SIG-M5 (cell line): ENCODE measurements at regions not wholly inside any gene's neighbourhood (a gene's known extent, or its start where the extent isn't known, plus 50 kb on each side); places are given as distances from the start of the nearest gene placed in this dataset.

Experiments
- DNase-seq: peaks from one replicate; lab custom pipeline; 2025; lab: John Stamatoyannopoulos, UW

DNA sequence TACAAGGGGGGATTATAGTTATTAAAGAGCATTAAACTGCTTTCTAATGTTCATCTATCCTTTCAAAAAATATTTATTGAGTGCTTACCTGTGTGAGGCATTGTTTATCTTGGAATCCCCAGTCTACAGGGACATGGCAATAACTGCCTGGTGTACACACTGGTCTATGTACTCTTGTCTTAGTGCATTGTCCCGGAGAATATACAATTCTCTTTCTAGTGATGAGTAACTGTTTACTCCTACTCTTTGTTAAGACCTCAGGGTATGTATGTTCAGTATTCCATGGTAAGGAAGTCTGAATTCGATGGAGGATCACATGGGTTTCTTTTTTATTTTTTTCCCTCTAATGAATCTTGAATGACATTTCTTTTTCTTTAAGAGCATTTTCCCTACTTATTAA is 772.4 kb upstream of the NR2F2 start:
- no peak for DNase-seq

DNA sequence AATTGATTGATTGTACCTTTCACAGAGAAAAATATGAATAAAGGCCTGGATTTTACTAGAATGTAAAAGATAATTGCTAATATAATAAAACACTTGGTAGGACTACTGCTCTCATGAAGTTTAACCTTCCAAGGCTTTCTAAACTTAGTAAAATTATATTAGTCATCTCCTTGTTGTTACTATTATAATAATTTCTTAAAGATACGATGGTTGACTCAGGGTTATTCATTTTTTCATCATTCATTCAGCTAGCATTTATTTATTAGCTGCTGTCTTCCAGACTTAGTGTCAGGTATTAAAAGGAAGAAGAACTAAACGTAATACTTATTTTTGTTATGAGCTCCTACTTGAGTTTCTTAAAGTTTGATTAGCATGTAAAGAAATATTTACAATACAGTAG is 771.6 kb upstream of the NR2F2 start:
- DNase-seq, result no peak

DNA sequence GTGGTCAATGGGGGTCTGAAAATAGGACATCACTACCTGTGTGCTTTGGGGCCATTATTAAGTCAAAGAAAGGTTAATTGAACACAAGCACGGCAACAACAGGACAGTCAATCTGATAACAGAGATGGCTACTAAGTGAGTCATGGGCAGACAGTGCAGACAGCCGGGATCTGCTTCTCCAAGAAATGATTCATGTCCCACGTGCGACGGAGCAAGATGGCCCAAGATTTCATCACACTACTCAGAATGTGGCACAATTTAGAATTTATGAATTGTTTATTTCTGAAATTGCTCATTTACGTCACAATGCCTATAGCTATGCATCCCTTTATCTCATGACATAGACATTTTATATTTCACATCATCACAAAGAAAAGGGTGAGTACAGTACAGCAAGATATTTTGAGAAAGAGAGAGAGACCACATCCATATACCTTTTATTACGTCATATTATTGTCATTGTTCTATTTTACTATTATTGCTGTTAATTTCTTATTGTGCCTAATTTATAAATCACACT is 770.6 kb upstream of the NR2F2 start:
- no peak for DNase-seq

DNA sequence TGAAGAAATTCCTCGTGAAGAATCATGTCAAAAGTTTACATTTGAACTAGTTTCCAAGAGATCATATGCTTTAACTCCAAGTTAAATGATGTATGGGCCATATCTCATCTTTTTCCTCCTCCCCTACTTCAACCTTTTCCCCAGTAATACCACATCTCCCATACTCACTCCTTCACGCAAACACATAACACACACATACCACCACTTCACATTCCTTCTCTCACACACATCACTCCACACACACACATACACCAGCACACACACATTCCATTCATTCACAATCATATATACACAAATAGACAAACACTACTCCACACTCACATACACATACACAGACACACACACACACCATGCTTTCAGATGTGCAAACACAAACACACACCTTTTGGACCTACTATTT is 769.0 kb upstream of the NR2F2 start:
- no peak for DNase-seq

DNA sequence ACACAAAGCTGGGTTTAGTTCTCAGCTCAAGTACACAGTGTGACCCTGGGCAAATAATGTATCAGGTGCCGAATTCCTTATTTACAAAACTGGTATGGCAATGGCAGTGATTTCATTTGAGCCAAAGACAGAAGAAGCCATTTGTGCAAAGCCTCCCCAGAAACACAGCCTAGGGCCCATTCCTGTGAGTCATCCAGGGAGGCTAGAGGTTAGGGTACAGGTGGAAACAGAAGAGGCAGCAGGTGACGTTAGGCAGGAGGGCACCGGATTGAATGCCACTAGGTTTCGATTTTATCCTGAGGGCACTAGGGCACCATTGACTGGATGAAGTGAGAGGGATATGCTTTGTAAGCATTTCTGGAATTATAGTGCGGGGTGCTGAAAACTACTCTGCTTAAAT is 766.9 kb upstream of the NR2F2 start:
- DNase-seq, result no peak

DNA sequence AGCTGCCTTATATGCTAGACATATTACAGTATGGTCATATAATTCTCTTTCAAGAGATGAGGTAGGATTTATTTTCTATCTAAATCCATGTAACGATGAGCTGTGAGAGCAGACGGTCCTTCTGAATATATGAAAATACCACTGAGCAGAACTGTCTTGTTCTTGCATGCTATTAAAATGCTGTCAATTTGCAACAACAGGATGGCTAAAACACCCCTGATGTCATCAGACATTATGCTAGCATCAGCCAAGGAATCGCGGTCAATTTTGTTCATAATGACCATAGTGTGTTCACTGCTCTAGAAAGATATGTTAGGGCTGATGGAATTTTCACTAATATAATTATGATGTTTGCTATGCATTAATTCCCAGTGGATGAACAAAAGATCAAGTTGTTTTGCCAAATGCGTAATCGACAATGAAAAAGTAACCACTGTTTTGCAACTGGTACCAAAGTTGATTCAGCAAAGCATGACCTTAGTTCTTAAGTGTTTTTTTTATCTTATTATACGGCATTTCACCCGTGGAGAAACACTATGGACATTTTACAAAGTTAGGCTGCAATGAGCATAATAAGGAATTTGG is 765.4 kb upstream of the NR2F2 start:
- no peak for DNase-seq

DNA sequence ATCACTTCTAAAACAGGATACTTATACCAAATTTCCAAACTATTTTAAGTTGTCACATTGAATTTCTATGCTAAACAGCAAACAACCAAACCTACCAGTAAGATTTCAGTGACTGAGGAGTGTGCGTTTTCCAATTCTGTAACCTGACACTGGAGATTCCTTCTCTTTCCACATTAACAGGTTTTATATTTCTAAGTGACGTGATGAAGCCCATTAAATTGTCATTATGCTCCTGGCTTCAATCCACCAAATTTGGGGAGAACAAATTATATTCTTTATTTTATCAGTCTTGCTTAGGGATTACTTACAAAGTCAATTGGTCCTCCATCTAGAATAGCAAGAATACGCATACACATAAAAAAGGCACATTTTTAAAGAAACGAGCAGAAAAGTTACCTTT is 764.8 kb upstream of the NR2F2 start:
- DNase-seq, result no peak

DNA sequence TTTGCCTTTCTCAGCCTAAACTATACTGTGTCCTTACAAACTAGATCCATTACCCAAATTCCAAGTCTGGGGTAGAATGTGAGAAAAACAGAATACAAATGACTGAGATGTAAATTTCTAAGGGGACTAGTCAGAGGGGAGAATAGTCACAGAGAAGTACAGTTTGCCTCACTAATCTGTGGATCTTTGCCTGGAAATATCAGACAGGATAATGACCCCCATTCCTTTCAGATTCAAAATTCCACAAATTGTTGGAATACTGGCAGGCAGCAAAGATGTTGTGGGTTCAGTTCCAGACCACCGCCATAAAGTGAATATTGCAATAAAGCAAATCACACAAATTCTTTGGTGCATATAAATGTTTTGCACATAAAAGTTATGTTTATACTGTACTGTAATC is 762.8 kb upstream of the NR2F2 start:
- no peak for DNase-seq

DNA sequence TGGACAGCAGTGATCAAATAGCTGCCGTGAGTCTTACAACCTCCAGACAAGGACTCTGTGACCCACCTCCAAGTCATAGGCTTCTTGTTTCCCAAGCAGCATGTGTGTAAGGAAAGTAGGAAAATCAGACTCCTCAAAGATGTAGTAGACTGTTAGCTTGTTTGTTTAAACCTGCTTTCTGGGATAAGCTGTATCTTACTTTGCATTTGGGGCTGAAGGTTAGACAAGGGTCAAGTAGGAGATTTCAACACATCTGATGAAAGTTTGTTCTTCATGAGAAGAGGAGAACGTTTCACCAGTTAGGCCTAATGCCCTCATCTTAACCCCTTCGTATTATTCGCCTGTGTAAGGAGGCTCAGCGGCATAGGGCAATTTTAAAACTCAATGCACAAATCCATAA is 756.4 kb upstream of the NR2F2 start:
- DNase-seq, result no peak

DNA sequence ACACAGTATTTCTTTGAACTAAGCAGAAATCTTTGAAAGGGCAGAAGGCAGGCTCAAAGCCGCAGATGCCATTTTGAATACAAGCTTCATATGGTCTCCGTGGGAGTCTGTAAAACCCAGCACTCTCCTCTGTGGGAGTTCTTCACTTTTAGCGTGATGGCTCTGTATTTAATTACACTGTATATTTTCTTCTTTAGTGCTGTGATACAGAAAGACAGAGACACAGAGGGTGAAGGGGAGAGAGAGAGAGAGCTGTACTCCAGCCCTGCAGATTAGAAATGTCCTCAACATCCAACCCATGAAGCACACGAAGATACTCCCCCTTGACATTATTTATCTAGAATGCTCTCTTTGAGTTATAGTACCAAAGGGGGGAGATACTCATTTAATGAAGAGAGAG is 752.6 kb upstream of the NR2F2 start:
- DNase-seq, result no peak

DNA sequence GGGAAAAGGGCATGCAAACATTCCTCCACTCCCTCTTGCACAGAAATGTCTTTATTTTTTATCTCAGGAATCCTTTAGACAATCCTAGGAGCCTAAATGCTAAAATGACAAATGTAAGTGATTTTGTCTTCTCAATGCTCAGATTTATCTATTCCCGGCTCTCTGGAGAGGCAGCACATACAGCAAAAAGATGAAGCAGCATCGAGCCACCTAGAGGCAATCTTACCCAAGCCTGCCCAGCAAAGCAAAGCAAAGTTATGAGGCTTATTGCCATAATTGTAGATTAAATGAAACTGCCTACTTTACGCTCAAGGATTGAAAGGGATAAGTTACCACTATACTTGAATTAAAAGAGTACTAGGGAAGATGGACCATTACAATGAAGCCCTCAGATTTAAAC is 750.4 kb upstream of the NR2F2 start:
- DNase-seq, result no peak

DNA sequence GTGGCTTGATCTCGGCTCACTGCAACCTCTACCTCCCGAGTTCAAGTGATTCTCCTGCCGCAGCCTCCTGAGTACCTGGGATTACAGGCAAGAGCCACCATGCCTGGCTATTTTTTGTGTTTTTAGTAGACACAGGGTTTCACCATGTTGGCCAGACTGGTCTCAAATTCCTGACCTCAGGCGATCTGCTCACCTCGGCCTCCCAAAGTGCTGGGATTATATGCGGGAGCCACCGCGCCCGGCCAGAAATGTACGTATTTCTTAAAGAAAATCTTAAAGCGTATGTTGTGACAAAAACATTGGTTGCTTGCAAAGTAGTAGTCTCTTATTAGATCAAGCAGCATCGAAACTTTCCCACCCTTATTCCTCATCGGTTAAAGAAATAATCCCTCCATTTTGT is 748.9 kb upstream of the NR2F2 start:
- DNase-seq, result no peak

DNA sequence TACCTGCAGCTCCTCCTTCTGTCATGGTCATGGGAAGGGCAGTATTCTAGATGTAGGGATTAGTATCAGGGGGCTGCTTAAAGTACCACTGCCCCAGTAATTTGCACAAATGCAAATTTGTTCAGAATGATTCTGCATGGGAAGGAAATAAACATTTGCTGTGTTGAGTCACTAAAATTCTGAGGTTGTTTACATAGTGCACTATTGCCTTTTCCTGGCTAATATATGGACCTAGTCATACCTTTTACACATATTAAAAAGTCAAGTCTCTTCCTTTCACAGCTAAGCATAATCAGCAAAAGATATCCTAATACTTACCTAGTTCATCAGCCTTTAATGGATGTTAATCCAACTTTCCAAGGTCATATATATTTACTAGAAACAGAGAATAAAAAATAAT is 746.4 kb upstream of the NR2F2 start:
- DNase-seq, result no peak

DNA sequence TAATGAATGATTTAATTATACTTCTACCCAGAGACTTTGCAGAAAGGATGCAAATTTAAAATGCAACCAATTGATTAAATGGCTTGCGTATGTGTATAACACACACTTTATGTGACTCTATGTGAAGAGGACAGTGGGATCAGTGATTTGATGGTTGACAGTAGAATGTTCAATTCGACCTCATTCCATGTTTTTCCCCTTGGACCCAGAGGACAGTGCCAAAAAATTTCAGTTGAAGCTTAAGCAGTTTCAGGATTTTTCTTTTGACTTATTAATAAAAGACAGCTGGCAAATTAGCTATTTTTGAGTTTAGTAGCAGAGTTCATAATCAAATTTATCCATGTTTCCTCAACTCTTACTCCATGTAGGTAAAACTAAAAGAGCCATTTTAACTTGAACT is 742.4 kb upstream of the NR2F2 start:
- DNase-seq, result no peak

DNA sequence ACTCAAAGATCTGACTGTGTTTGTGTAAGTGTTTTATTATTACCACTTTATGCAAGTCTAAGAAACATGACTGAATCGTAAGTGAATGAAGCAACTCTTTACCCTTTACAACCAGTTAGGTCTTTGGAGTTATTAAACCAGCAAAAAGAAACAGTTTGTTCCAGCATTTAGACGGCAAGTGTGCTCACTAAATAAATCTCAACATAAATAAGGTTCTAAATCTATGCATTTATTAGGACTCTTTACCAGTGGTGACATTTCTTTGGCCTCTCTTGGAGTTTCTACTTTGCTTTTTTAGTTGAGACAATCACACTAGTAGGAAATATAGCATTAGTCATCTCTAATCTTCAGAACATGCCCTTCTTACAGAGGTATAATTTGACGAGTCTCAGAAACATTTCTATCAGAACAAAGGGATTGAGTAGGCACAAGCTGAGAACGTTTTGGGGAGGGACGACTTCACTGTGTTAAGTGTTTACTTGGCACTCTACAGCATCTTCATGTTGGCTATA is 739.9 kb upstream of the NR2F2 start:
- no peak for DNase-seq

DNA sequence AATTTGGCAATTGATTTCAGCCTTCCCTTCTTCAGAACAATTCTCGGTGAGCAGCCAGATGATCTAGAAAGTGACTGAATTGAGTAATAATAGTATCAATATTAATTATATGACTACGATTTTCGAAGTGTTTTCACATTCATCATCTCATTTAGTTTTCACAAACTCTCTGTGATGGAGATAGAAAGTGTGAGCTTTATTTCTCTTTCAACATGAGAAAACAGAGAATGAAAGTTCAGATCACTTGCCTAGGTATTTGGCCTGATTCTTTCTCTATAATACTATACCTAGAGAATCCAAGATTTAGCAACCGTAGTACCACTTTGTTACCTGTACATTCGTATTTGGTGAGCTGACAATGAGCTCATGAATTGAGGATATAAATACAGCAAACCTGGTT is 739.2 kb upstream of the NR2F2 start:
- no peak for DNase-seq

DNA sequence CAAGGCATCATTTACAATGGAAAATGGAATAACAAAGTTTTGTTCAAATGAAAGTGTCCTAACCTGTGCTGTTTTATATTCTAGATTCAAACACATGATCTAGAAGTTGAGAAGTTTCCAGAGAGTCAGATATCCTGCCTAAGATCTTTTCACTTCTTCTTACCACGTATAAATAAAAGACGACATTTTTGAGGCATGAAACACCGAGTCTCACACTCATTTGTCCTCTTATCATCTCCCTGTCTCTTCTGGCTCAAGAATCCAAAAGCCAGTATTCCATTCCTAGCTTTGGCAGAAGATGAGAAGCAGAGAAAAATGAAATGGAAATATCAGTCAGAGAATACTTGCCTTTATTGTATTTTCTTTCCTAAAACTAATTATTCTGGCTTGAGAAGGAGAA is 738.6 kb upstream of the NR2F2 start:
- DNase-seq, result no peak

DNA sequence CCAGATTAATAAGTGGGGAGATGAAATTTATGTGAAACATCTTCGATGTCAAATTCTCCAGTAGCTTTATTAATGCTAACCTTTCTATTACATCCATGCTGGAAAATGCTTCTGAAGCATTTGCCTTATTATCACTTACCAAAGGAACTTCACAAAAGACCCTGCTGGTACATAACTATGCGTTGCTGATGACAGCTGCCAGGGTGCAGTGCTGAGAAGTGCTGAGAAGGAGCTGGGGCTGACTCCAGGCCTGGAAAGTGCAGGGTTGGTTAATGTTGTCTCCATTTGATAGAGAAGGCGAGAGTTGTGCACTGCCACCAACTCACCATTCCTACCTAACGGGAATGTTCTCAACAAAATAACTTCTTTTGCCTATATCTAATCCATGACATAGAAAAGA is 736.0 kb upstream of the NR2F2 start:
- no peak for DNase-seq

DNA sequence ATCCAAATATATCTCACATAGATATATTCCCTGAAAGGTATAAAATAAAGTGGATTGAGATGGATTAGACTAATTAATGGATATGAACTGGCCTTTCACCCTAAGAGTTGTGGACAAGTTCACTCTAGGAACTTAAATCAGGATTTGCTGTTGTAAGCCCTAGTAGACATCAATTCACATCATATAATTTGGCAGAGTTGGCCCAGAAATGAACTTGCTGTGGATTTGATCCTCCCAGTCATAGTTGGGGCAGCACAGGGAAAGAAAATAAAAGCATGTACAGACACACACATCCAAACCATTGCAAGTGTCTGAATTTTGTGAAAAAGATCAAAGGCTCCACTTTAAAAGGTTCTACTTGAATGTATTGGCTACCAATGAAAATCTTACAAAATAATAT is 734.7 kb upstream of the NR2F2 start:
- no peak for DNase-seq

DNA sequence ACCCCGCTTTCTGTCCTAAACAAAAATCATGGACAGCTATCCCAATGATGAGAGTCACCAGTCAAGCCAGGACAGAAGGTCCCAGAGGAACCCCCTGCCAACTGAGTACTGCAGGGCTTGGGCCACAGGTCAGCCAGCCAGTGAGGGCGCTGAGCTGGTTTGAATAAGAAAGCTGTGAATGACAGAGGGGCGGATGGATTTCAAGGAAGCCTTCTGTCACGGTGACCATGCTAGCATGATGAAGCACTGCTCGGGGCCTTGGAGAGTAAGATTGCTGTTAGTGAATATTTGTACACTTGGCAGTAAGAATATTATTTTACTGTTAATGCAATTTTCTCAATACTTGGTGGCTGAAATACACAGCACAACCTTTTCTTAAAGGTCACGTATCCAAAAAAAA is 734.0 kb upstream of the NR2F2 start:
- no peak for DNase-seq

DNA sequence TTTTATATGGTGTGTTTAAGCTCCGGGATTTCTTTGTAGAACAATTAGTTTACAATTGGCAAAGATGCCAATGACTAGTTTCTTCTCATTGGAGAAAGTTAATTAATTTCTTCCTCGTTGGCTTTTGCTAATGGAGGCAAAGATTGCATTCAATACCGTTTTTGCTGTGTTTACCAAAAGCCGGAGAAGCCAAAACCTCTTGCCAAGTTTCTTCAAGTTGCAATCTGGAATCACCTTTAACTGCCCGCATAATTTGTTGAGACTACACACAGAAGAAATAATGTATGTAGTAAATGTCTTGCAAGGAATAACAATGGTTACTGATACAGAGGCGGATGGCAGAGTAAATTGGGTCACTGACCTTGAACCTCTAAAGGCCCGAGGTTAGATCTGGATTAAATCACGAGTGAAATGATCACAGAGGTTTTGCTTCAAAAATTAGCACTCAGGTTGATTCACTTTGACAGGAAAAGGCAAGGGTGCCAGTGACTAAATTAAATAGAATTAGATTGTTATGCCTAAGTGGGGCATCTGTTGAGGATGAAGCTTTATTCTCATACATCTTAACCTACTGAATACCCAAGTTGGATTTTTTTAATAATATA is 732.1 kb upstream of the NR2F2 start:
- no peak for DNase-seq

DNA sequence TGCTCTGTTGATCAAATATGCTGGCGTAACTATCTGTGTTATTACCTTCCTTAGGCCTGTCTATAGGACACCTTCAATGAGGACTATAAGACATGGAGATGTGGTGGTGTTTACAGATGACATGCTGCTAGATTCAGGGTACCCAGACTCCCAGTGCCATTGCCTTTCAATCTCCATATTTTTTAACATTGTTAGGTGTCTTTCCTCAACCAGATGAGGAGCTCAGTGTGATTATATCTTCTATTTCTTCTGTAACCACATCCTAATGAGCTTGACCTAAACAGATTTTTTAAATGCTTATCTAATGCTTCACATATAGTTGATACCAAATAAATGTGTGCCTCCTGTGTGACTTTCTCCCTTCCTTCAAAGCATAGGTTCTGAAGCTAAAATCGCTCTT is 730.1 kb upstream of the NR2F2 start:
- no peak for DNase-seq

DNA sequence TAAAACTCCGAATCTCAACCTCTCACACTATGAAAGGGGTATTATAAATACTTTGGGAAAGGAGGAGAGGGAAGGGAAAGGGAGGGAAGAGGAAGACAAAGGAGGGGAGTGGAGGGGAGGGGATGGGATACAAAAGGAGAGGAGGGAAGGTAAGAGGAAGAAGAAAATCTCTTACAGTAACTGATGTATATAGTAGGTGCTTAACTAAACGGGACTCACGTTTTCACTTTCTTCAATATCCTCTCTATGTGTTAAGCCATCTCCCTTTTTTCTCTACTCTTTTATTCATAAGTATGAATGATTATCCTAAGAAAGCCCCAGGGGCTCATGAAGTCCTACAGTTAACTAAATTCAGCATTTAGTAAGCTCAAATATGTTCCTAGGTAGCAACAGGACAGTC is 729.6 kb upstream of the NR2F2 start:
- no peak for DNase-seq

DNA sequence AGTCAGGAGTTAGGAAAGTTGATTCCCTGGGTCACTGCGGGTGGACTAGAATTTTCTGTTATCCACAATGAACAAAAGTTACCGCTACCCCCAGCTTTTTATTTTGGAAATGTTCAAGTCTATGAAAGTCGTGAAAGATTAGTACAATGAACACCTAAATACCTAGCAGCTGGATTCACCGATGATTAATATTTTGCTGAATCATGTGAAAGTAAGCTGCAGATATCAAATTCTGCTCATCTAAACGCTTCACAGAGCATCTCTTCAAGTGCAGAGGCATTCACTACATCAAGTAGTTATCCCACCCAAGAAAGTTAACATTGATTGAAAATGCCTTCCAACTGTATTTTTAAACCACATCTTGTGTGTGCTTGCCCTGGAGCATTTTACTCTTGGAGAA is 729.0 kb upstream of the NR2F2 start:
- DNase-seq, result no peak
